Endothelial cell (in vitro differentiated cells): ENCODE measurements at regions not wholly inside any gene's neighbourhood (a gene's known extent, or its start where the extent isn't known, plus 50 kb on each side); places are given as distances from the start of the nearest gene placed in this dataset.
"Not testable (repeated sequence)": the region's sequence is repeated elsewhere in the genome, so short reads cannot be mapped to it uniquely, and the experiment has no call there.

Experiments used
- DNase-seq: peaks from one replicate; pipeline ENCODE4 v3.0.0; 2021; ENCODE audit warnings: low spot score
- H3K27ac Mint-ChIP-seq: one replicate; pipeline ENCODE4 v1.8.0; 2021; ENCODE audit warnings: mixed read lengths, inconsistent platforms; ENCODE audit not compliant: unreplicated experiment
- H3K27me3 Mint-ChIP-seq: one replicate; pipeline ENCODE4 v1.8.0; 2021; ENCODE audit warnings: mild to moderate bottlenecking, moderate library complexity, mixed read lengths, inconsistent platforms; ENCODE audit not compliant: unreplicated experiment
- H3K36me3 Mint-ChIP-seq: one replicate; pipeline ENCODE4 v1.8.0; 2021; ENCODE audit warnings: mild to moderate bottlenecking, low read depth, mixed read lengths, inconsistent platforms; ENCODE audit not compliant: unreplicated experiment
- H3K4me1 Mint-ChIP-seq: one replicate; pipeline ENCODE4 v1.8.0; 2021; ENCODE audit warnings: mild to moderate bottlenecking, mixed read lengths, inconsistent platforms; ENCODE audit not compliant: unreplicated experiment
- H3K4me3 Mint-ChIP-seq: one replicate; pipeline ENCODE4 v1.8.0; 2021; ENCODE audit warnings: mild to moderate bottlenecking, mixed read lengths, inconsistent platforms; ENCODE audit not compliant: unreplicated experiment
- H3K9me3 Mint-ChIP-seq: one replicate; pipeline ENCODE4 v1.8.0; 2021; ENCODE audit warnings: mixed read lengths, inconsistent platforms; ENCODE audit not compliant: unreplicated experiment
- TF ChIP-seq, protein P1 (sequence below): fragments of 200-600 bp; sonication (generic); IDR thresholded peaks from one replicate; pipeline ENCODE4 v1.5.0; 2021; ENCODE audit warnings: antibody characterized with exemption; ENCODE audit not compliant: unreplicated experiment

DNA sequence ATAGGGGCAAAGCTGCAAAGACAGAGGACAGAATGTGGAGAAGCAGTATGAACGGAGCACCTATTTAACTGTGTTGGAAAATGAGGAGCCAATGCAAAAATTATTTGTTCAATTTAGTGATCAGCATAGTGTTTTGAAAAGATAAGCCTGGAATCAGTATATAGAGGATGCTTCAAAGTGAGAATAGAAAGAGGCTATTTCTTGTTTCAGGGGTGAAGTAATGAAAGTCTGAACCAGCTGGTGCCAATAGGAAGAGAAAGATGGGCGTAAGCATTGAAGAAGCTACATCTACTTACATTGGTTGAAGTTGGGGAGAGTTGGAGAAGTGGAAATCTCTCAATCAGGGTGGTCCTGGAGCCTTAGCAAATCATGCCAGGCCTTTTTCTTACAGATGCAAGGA lies 77.3 kb upstream of the SLC38A4 start:
- H3K27ac Mint-ChIP-seq: no peak overlapping the region
- no peaks in the 10 kb centered on the region for H3K36me3 Mint-ChIP-seq
- no peaks in the 10 kb centered on the region for H3K27me3 Mint-ChIP-seq
- no peak overlapping the region for H3K4me3 Mint-ChIP-seq
- DNase-seq: no peak
- no peaks in the 10 kb centered on the region for H3K9me3 Mint-ChIP-seq
- peaks cover 5% of the 10 kb centered on the region for H3K4me1 Mint-ChIP-seq
- TF ChIP-seq, protein P1, sequence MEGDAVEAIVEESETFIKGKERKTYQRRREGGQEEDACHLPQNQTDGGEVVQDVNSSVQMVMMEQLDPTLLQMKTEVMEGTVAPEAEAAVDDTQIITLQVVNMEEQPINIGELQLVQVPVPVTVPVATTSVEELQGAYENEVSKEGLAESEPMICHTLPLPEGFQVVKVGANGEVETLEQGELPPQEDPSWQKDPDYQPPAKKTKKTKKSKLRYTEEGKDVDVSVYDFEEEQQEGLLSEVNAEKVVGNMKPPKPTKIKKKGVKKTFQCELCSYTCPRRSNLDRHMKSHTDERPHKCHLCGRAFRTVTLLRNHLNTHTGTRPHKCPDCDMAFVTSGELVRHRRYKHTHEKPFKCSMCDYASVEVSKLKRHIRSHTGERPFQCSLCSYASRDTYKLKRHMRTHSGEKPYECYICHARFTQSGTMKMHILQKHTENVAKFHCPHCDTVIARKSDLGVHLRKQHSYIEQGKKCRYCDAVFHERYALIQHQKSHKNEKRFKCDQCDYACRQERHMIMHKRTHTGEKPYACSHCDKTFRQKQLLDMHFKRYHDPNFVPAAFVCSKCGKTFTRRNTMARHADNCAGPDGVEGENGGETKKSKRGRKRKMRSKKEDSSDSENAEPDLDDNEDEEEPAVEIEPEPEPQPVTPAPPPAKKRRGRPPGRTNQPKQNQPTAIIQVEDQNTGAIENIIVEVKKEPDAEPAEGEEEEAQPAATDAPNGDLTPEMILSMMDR: no peak

GRCh38 chr12:46904406-46905238 lies 78.8 kb upstream of the SLC38A4 start:
- DNase-seq: no peak
- no peaks in the 10 kb centered on the region for H3K36me3 Mint-ChIP-seq
- H3K27me3 Mint-ChIP-seq: no peaks in the 10 kb centered on the region
- no peaks in the 10 kb centered on the region for H3K9me3 Mint-ChIP-seq
- TF ChIP-seq, protein P1: no peak
- no peaks in the 10 kb centered on the region for H3K4me1 Mint-ChIP-seq
- no peak overlapping the region for H3K4me3 Mint-ChIP-seq
- no peak overlapping the region for H3K27ac Mint-ChIP-seq

GRCh38 chr12:46905239-46905627 lies 79.4 kb upstream of the SLC38A4 start:
- not testable (repeated sequence) for H3K27me3 Mint-ChIP-seq, H3K4me1 Mint-ChIP-seq, H3K9me3 Mint-ChIP-seq, DNase-seq, H3K36me3 Mint-ChIP-seq, H3K27ac Mint-ChIP-seq, H3K4me3 Mint-ChIP-seq

DNA sequence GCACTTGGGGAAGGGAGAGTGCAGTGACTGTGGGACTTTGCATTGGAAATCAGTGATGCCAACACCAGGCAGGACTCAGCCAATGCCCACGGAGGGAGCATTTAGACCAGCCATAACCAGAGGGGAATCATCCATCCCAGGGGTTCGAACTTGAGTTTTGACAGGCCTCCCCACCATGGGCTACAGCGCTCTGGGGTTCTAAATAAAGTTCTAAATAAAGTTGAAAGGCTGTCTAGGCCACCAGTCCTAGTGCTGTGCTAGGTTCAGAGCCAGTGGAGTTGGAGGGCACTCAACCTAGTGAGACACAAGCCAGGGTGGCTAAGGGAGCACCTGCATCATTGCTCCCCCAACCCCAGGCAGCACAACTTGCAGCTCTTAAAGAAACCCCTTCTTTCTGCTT lies 82.0 kb upstream of the SLC38A4 start:
- no peaks in the 10 kb centered on the region for H3K27me3 Mint-ChIP-seq
- TF ChIP-seq, protein P1: no peak

GRCh38 chr12:46908236-46908935 lies 82.6 kb upstream of the SLC38A4 start:
- Mint-ChIP-seq H3K27ac (no peak overlapping the region), H3K4me3 (no peak overlapping the region), H3K9me3 (no peaks in the 10 kb centered on the region), H3K36me3 (no peaks in the 10 kb centered on the region), H3K27me3 (no peaks in the 10 kb centered on the region), H3K4me1 (no peaks in the 10 kb centered on the region)
- DNase-seq: no peak
- TF ChIP-seq, protein P1: no peak

More for the DNA sequence above, 82.0 kb upstream of the SLC38A4 start:
- DNase-seq: no peak
- Mint-ChIP-seq H3K36me3 (no peaks in the 10 kb centered on the region), H3K4me3 (no peak overlapping the region), H3K9me3 (no peaks in the 10 kb centered on the region), H3K27ac (no peak overlapping the region), H3K4me1 (no peaks in the 10 kb centered on the region)
